ENCODE measurements at regions not wholly inside any gene's neighbourhood (a gene's known extent, or its start where the extent isn't known, plus 50 kb on each side); places are given as distances from the start of the nearest gene placed in this dataset.

DNA sequence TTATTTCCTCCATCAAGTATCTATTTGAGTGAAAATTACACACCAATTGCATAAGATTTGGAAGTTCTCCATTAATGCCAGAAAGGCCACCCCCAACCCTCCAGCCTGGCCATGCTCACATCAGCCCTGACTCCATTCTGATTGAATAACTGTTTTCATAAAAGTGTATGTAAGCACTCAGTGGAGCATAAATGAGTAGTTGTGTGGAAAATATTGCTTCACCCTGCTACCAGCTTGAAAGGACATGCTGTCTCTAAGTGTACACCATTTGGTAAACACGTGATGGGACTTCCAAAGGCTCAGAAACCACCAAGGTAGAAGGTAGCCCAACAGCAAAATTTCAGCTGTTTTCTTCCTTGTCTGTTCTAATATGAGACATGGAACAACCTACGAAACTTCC lies 393.8 kb downstream of the ZNF385D start:
- H3K9ac ChIP-seq (ENCODE audit: low read depth, low read length), result no peak overlapping the region
- H3K9me3 ChIP-seq (replicated peaks; ENCODE audit: low read length), result no peaks in the 10 kb centered on the region
- no peaks in the 10 kb centered on the region for H3K4me1 ChIP-seq (ENCODE audit: control insufficient read depth, insufficient read depth, low read length)
- no peak overlapping the region for H3K4me3 ChIP-seq (ENCODE audit: low read length)
- H3K36me3 ChIP-seq (ENCODE audit: insufficient read depth, low read length), result no peaks in the 10 kb centered on the region
- H3K27me3 ChIP-seq (ENCODE audit: control insufficient read depth, insufficient read depth, low read length), result no peaks in the 10 kb centered on the region
- no peak overlapping the region for H3K4me2 ChIP-seq (ENCODE audit: low read length)

GRCh38 chr3:21356402-21356801 lies 394.6 kb downstream of the ZNF385D start:
- Histone ChIP-seq H3K36me3 (ENCODE audit: insufficient read depth, low read length) (no peaks in the 10 kb centered on the region), H3K27me3 (ENCODE audit: control insufficient read depth, insufficient read depth, low read length) (no peaks in the 10 kb centered on the region), H3K4me3 (ENCODE audit: low read length) (no peak overlapping the region), H3K9ac (ENCODE audit: low read depth, low read length) (no peak overlapping the region), H3K4me2 (ENCODE audit: low read length) (peak overlapping the region; percentile 10), H3K4me1 (ENCODE audit: control insufficient read depth, insufficient read depth, low read length) (no peaks in the 10 kb centered on the region), H3K9me3 (replicated peaks; ENCODE audit: low read length) (no peaks in the 10 kb centered on the region)

- no peaks in the 10 kb centered on the region for H3K4me1 ChIP-seq (ENCODE audit: control insufficient read depth, insufficient read depth, low read length)
- no peaks in the 10 kb centered on the region for H3K27me3 ChIP-seq (ENCODE audit: control insufficient read depth, insufficient read depth, low read length)
- no peaks in the 10 kb centered on the region for H3K36me3 ChIP-seq (ENCODE audit: insufficient read depth, low read length)
- no peak overlapping the region for H3K4me2 ChIP-seq (ENCODE audit: low read length)
- H3K9ac ChIP-seq (ENCODE audit: low read depth, low read length), result no peak overlapping the region
- no peaks in the 10 kb centered on the region for H3K9me3 ChIP-seq (replicated peaks; ENCODE audit: low read length)
- H3K4me3 ChIP-seq (ENCODE audit: low read length), result no peak overlapping the region
These were observed 405.5 kb downstream of the ZNF385D start for GRCh38 chr3:21345382-21345976.

- Histone ChIP-seq H3K9ac (ENCODE audit: low read depth, low read length) (no peak overlapping the region), H3K4me2 (ENCODE audit: low read length) (no peak overlapping the region), H3K36me3 (ENCODE audit: insufficient read depth, low read length) (no peaks in the 10 kb centered on the region), H3K4me3 (ENCODE audit: low read length) (no peak overlapping the region), H3K4me1 (ENCODE audit: control insufficient read depth, insufficient read depth, low read length) (no peaks in the 10 kb centered on the region), H3K9me3 (replicated peaks; ENCODE audit: low read length) (no peaks in the 10 kb centered on the region), H3K27me3 (ENCODE audit: control insufficient read depth, insufficient read depth, low read length) (no peaks in the 10 kb centered on the region)
These were observed 419.2 kb downstream of the ZNF385D start for GRCh38 chr3:21331857-21332256.

- H3K9me3 ChIP-seq (replicated peaks; ENCODE audit: low read length), result no peaks in the 10 kb centered on the region
- H3K4me1 ChIP-seq (ENCODE audit: control insufficient read depth, insufficient read depth, low read length), result no peaks in the 10 kb centered on the region
- H3K4me2 ChIP-seq (ENCODE audit: low read length), result no peak overlapping the region
- no peaks in the 10 kb centered on the region for H3K27me3 ChIP-seq (ENCODE audit: control insufficient read depth, insufficient read depth, low read length)
- no peaks in the 10 kb centered on the region for H3K36me3 ChIP-seq (ENCODE audit: insufficient read depth, low read length)
- no peak overlapping the region for H3K4me3 ChIP-seq (ENCODE audit: low read length)
- no peak overlapping the region for H3K9ac ChIP-seq (ENCODE audit: low read depth, low read length)
These were observed 419.7 kb downstream of the ZNF385D start for GRCh38 chr3:21331321-21331720.

- Histone ChIP-seq H3K9ac (ENCODE audit: low read depth, low read length) (no peak overlapping the region), H3K36me3 (ENCODE audit: insufficient read depth, low read length) (no peaks in the 10 kb centered on the region), H3K4me3 (ENCODE audit: low read length) (peak overlapping the region; percentile 33), H3K27me3 (ENCODE audit: control insufficient read depth, insufficient read depth, low read length) (no peaks in the 10 kb centered on the region), H3K9me3 (replicated peaks; ENCODE audit: low read length) (no peaks in the 10 kb centered on the region), H3K4me1 (ENCODE audit: control insufficient read depth, insufficient read depth, low read length) (no peaks in the 10 kb centered on the region), H3K4me2 (ENCODE audit: low read length) (peak overlapping the region; percentile 70)
These were observed 420.7 kb downstream of the ZNF385D start for GRCh38 chr3:21330293-21330692.

DNA sequence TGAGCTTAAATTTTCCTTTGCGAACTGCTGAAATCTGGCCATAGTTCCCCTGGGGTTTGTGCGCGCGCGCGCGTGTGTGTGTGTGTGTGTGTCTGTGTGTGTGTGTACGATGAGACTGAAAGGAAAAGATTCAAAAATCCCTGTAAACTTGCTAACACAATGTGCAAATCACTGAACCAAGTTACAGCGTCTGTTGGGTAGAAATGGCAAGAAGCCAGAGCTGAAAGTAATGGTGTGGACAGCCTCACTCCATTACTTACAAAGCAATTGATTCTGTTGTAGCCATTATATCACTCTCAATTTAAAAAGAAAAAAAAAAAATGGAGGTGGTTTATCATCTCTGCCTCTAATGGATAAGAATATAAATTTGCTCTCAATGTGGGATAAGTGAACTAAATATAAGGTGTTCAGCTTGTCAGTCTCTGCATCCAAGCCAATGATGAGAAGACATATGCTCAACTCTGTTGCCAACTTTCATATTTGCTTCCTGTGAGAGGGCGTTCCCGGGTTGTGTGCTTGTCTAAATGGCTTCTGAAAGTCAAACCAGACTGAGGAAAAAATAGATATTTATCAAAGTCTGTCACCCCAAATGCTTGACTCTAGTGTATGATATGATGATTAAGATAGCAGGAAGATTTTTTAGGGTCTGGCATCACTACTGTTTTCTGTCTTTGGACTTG lies 422.2 kb downstream of the ZNF385D start:
- Histone ChIP-seq H3K9ac (ENCODE audit: low read depth, low read length) (no peak overlapping the region), H3K4me3 (ENCODE audit: low read length) (no peak overlapping the region), H3K9me3 (replicated peaks; ENCODE audit: low read length) (no peaks in the 10 kb centered on the region), H3K4me2 (ENCODE audit: low read length) (no peak overlapping the region), H3K4me1 (ENCODE audit: control insufficient read depth, insufficient read depth, low read length) (no peaks in the 10 kb centered on the region), H3K36me3 (ENCODE audit: insufficient read depth, low read length) (no peaks in the 10 kb centered on the region), H3K27me3 (ENCODE audit: control insufficient read depth, insufficient read depth, low read length) (no peaks in the 10 kb centered on the region)

GRCh38 chr3:21326704-21327475 lies 424.1 kb downstream of the ZNF385D start:
- Histone ChIP-seq H3K27me3 (ENCODE audit: control insufficient read depth, insufficient read depth, low read length) (no peaks in the 10 kb centered on the region), H3K4me2 (ENCODE audit: low read length) (no peak overlapping the region), H3K4me3 (ENCODE audit: low read length) (no peak overlapping the region), H3K4me1 (ENCODE audit: control insufficient read depth, insufficient read depth, low read length) (no peaks in the 10 kb centered on the region), H3K9ac (ENCODE audit: low read depth, low read length) (no peak overlapping the region), H3K36me3 (ENCODE audit: insufficient read depth, low read length) (no peaks in the 10 kb centered on the region), H3K9me3 (replicated peaks; ENCODE audit: low read length) (no peaks in the 10 kb centered on the region)

DNA sequence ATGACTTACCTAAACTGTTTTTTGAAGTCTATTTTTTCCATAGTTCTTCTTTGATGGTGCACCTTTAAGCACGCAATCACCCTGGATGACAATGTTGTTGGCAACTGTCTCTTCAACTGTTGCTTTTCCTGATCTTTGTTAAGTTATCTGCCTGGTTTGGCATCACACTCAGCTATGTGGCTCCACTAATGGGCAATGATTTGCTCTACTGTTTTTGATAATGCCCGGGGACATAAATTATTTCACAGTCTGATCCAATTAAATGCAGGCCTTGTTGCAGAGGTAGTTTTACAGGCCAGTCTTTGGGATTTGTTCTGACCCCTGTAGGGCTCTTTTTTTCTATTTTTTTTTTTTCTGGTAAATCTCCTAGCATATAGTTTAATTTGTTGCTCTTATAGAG lies 436.3 kb downstream of the ZNF385D start:
- Histone ChIP-seq H3K27me3 (ENCODE audit: control insufficient read depth, insufficient read depth, low read length) (no peaks in the 10 kb centered on the region), H3K9ac (ENCODE audit: low read depth, low read length) (no peak overlapping the region), H3K4me1 (ENCODE audit: control insufficient read depth, insufficient read depth, low read length) (peaks cover 13% of the 10 kb centered on the region), H3K4me3 (ENCODE audit: low read length) (no peak overlapping the region), H3K9me3 (replicated peaks; ENCODE audit: low read length) (no peaks in the 10 kb centered on the region), H3K4me2 (ENCODE audit: low read length) (no peak overlapping the region), H3K36me3 (ENCODE audit: insufficient read depth, low read length) (no peaks in the 10 kb centered on the region)

- Histone ChIP-seq H3K27me3 (ENCODE audit: control insufficient read depth, insufficient read depth, low read length) (no peaks in the 10 kb centered on the region), H3K9ac (ENCODE audit: low read depth, low read length) (no peak overlapping the region), H3K4me1 (ENCODE audit: control insufficient read depth, insufficient read depth, low read length) (peaks cover 16% of the 10 kb centered on the region), H3K9me3 (replicated peaks; ENCODE audit: low read length) (no peaks in the 10 kb centered on the region), H3K4me2 (ENCODE audit: low read length) (no peak overlapping the region), H3K36me3 (ENCODE audit: insufficient read depth, low read length) (no peaks in the 10 kb centered on the region), H3K4me3 (ENCODE audit: low read length) (no peak overlapping the region)
These were observed 440.1 kb downstream of the ZNF385D start for GRCh38 chr3:21310891-21311290.

DNA sequence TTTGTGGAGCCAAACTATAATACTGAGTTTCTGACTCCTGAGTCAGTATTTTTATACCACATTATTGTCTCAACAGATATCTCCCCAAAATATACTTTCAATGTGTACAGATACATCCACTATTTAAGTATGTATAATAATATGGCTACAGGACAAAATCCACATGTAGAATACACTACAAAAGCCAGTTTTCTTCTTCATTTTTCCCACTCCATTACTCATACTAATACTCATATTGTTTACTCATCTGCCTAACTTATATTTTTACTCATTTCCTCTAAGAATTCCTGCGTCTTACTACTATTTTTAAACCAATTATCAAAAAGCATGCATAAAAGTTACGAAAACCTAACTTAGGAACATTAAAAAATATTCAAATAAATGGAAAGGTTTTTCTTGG lies 440.8 kb downstream of the ZNF385D start:
- H3K36me3 ChIP-seq (ENCODE audit: insufficient read depth, low read length), result no peaks in the 10 kb centered on the region
- H3K27me3 ChIP-seq (ENCODE audit: control insufficient read depth, insufficient read depth, low read length), result no peaks in the 10 kb centered on the region
- no peak overlapping the region for H3K4me2 ChIP-seq (ENCODE audit: low read length)
- H3K4me3 ChIP-seq (ENCODE audit: low read length), result no peak overlapping the region
- no peaks in the 10 kb centered on the region for H3K9me3 ChIP-seq (replicated peaks; ENCODE audit: low read length)
- no peak overlapping the region for H3K9ac ChIP-seq (ENCODE audit: low read depth, low read length)
- peaks cover 16% of the 10 kb centered on the region for H3K4me1 ChIP-seq (ENCODE audit: control insufficient read depth, insufficient read depth, low read length)
